Prostate gland (tissue), 2 donors: ENCODE measurements at regions not wholly inside any gene's neighbourhood (a gene's known extent, or its start where the extent isn't known, plus 50 kb on each side); places are given as distances from the start of the nearest gene placed in this dataset.

ENCODE experiments used
- DNase-seq: peaks from one replicate; pipeline ENCODE4 v3.0.0-alpha.2; 2019; ENCODE audit warnings: low spot score
- H3K27ac ChIP-seq, 2 donors: fragments of 200-600 bp; sonication (generic); 2 replicates each; pipeline ENCODE4 v1.5.1; 2017 to 2019
- H3K27me3 ChIP-seq: fragments of 200-600 bp; sonication (generic); replicated peaks from 2 replicates; pipeline ENCODE4 v1.5.1; 2019; ENCODE audit not compliant: insufficient read depth
- H3K36me3 ChIP-seq, 2 donors: fragments of 200-600 bp; sonication (generic); 1 replicate in 1 of 2; 2 replicates in 1 of 2; pipeline versions ENCODE4 v1.5.1 to v1.8.1; 2017 to 2019
- H3K4me1 ChIP-seq: fragments of 200-600 bp; sonication (generic); replicated peaks from 2 replicates; pipeline ENCODE4 v1.5.1; 2019
- H3K4me3 ChIP-seq, 2 donors: fragments of 200-600 bp; sonication (generic); 2 replicates each; pipeline ENCODE4 v1.5.1; 2017 to 2019
- H3K9me3 ChIP-seq: fragments of 200-600 bp; sonication (generic); 2 replicates; pipeline ENCODE4 v1.5.1; 2017
- POLR2A ChIP-seq: fragments of 450-650 bp; IDR thresholded peaks from one replicate; pipeline ENCODE4 v1.6.1; 2016; ENCODE audit warnings: antibody characterized with exemption, mild to moderate bottlenecking
- POLR2AphosphoS5 ChIP-seq: sonication (generic); formaldehyde crosslinking; IDR thresholded peaks from one replicate; pipeline ENCODE4 v1.6.1; 2017; ENCODE audit warnings: antibody characterized with exemption
- WGBS: methylation state at CpG from one replicate; pipeline ENCODE4 v1.1.5; 2018; 5-methylcytosine and 5-hydroxymethylcytosine counted together
- intact Hi-C: fragments of 100-400 bp; cut with DNase I; formaldehyde crosslinking; loops from one replicate; pipeline ENCODE4 v1.14.2; 2022
- TF ChIP-seq, protein P1 (sequence below), 4 experiments: fragments of 200-600 bp in 2 of 4; fragments of 450-650 bp in 2 of 4; sonication (generic) in 2 of 4; IDR thresholded peaks; 1 replicate in 3 of 4; 2 replicates in 1 of 4; pipeline ENCODE4 v1.5.1; 2016 to 2019; ENCODE audit warnings: antibody characterized with exemption in 4 of 4, mild to moderate bottlenecking in 2 of 4, moderate library complexity in 2 of 4

DNA sequence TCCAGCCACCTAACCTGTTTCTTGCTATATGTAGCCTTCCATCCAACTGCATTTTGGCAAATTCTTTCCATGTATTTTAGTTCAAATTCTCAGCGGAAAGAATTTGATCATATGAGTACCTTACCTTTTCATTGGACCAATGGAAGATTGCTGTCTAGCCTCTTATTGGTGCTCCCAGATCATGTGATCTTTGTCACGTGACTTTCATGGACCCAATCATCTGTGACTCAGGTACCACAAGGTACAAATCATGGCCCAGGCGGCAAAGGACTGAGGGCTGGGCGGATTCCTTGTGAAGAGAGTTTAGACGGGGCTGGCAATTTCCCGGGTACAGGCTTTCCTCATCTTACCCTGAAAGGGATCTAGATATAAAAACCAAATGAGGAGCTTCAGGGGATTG lies 85.9 kb upstream of the TBX20 start:
- Histone ChIP-seq H3K4me3 (no peak overlapping the region), H3K36me3 (no peaks in the 10 kb centered on the region), H3K27me3 (no peaks in the 10 kb centered on the region), H3K27ac (no peak overlapping the region), H3K4me1 (no peaks in the 10 kb centered on the region), H3K9me3 (no peaks in the 10 kb centered on the region)
- TF ChIP-seq POLR2AphosphoS5 (no peak), POLR2A (no peak)
- TF ChIP-seq, protein P1, sequence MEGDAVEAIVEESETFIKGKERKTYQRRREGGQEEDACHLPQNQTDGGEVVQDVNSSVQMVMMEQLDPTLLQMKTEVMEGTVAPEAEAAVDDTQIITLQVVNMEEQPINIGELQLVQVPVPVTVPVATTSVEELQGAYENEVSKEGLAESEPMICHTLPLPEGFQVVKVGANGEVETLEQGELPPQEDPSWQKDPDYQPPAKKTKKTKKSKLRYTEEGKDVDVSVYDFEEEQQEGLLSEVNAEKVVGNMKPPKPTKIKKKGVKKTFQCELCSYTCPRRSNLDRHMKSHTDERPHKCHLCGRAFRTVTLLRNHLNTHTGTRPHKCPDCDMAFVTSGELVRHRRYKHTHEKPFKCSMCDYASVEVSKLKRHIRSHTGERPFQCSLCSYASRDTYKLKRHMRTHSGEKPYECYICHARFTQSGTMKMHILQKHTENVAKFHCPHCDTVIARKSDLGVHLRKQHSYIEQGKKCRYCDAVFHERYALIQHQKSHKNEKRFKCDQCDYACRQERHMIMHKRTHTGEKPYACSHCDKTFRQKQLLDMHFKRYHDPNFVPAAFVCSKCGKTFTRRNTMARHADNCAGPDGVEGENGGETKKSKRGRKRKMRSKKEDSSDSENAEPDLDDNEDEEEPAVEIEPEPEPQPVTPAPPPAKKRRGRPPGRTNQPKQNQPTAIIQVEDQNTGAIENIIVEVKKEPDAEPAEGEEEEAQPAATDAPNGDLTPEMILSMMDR (IDR thresholded peaks at IDR 0.05): no peak
- DNase-seq: no peak
- 91% methylated on average over 6 of the region's 6 CpGs for WGBS
- intact Hi-C loops: no loop called here

DNA sequence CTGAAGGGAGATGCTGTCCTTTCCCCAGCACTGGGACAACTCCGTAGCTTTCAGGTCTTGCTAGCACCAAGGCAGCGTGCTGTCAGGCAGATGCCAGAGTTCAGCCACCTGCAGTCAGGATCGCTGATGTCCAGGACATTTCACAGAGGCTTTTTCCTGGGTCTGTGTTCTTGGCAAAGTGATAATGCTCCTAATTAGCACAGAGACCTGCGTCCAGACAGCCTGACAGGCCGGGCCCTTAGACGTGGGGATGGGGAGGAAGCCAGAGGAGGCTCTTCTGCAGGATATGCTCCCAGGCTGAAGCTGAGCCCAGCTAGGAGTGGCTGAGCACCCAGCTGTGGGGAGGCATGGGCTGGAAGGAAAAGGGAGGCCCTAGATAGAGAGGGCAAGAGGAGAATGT lies 82.5 kb upstream of the TBX20 start:
- H3K36me3 ChIP-seq: no peaks in the 10 kb centered on the region
- no peaks in the 10 kb centered on the region for H3K9me3 ChIP-seq
- no peak for DNase-seq
- no peaks in the 10 kb centered on the region for H3K4me1 ChIP-seq
- intact Hi-C loops: no loop called here
- no peak overlapping the region for H3K4me3 ChIP-seq
- no peak for TF ChIP-seq POLR2A
- TF ChIP-seq, protein P1 (IDR thresholded peaks at IDR 0.05): no peak
- TF ChIP-seq POLR2AphosphoS5: no peak
- H3K27me3 ChIP-seq: no peaks in the 10 kb centered on the region
- H3K27ac ChIP-seq: no peak overlapping the region
- WGBS: 62% methylated on average over 6 of the region's 6 CpGs

DNA sequence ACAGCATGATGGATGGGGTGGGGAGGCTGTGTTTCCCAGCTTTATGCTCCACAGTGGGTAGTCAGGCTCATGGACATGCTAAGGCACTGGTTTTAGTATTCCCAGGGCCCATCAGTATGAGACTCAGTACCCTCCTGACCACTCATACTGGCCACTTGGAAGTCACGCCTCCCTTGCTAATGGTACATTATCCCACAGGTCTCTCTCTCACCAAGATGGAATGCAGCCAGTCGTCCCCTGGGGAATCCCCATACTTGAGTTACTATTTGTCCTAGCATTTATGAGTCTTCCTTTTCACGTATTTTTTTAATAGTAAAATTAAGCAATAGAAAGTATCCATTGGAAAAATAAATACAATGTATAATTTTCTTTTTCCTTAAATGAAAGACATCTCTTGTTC lies 80.6 kb upstream of the TBX20 start:
- TF ChIP-seq, protein P1 (IDR thresholded peaks at IDR 0.05): no peak
- no peak for TF ChIP-seq POLR2A
- 36% methylated on average over 3 of the region's 3 CpGs for WGBS

DNA sequence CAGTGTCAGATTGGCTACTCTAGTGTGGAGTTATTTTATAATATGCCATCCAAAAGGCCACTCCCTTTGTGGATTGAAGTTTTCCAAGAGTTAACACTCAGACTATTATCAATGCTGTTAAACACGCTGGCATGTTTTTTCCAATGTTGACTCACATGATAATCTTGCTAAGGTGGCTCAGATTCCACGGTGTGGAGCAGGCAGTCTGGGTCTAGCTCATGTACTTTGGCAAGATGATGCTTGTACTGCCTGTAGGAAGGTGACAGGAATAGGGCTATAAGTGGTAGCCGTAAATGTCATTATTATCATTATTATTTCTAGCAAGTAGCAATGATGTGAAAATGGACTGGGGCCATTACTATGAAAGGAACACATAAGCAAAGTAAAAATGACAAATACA lies 79.4 kb upstream of the TBX20 start:
- no peaks in the 10 kb centered on the region for H3K27me3 ChIP-seq
- no peaks in the 10 kb centered on the region for H3K36me3 ChIP-seq
- no peak overlapping the region for H3K27ac ChIP-seq
- intact Hi-C loops: no loop called here
- TF ChIP-seq, protein P1 (IDR thresholded peaks at IDR 0.05): no peak
- TF ChIP-seq POLR2AphosphoS5 (no peak), POLR2A (no peak)
- DNase-seq: no peak
- no peak overlapping the region for H3K4me3 ChIP-seq
- WGBS: 36% methylated on average over 3 of the region's 3 CpGs
- H3K4me1 ChIP-seq: no peaks in the 10 kb centered on the region
- no peaks in the 10 kb centered on the region for H3K9me3 ChIP-seq

More for the DNA sequence above, 80.6 kb upstream of the TBX20 start:
- no peak for DNase-seq
- H3K36me3 ChIP-seq: no peaks in the 10 kb centered on the region
- H3K9me3 ChIP-seq: no peaks in the 10 kb centered on the region
- H3K27me3 ChIP-seq: no peaks in the 10 kb centered on the region
- H3K4me1 ChIP-seq: no peaks in the 10 kb centered on the region
- H3K4me3 ChIP-seq: no peak overlapping the region
- H3K27ac ChIP-seq: no peak overlapping the region
- intact Hi-C loops: no loop called here

DNA sequence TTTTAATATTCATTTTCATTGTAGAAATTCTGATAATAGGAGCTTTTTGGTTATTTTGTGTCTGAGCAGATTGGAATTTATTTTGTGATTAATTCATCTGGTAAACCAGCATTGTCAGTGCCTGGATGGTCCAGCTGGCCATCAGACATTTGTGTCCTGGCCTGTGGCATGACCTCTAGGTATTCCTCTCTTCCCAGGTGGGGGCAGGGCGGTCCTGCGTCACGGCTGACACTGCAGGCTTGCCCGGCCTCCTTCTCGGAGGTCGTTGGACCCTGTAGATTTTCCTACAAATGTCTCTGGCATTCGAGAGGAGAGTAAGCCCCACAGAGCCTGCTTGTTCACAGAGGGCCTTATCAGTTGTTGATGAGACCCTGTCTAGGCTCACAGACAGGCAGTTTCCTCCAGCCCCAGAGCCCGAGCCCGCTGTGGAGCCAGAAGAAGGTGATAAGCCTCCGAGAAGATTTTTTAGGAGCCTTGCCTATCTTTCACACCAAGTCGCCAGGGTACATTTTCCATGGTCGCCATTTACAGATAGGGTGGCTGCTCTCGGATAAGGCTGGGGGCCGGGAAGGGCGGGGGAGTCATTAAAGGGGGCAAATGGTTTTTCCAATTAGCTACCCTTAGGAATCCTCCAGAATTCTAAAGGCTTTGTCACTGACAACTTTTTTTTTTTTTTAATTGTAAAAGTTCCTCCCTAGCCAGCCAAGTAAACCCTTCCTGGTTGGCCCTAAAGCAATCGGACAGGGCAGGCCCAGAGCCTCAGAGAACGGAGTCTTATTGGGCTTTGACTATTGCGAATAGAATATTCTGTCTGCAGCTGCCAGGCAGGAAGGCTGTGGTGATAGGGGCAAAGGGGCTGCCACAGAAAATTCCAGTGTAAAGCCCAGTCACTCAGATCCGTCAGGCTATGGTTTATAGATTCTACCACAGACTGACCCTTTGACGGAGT lies 78.1 kb upstream of the TBX20 start:
- H3K27ac ChIP-seq: no peak overlapping the region
- no peaks in the 10 kb centered on the region for H3K4me1 ChIP-seq
- H3K27me3 ChIP-seq: no peaks in the 10 kb centered on the region
- no peak overlapping the region for H3K4me3 ChIP-seq
- H3K36me3 ChIP-seq: no peaks in the 10 kb centered on the region
- no peak for DNase-seq
- intact Hi-C loops: no loop called here
- no peaks in the 10 kb centered on the region for H3K9me3 ChIP-seq
- 66% methylated on average over 20 of the region's 20 CpGs for WGBS
- TF ChIP-seq POLR2A: no peak
- TF ChIP-seq, protein P1 (IDR thresholded peaks at IDR 0.05): no peak
- no peak for TF ChIP-seq POLR2AphosphoS5
